ENCODE measurements at regions not wholly inside any gene's neighbourhood (a gene's known extent, or its start where the extent isn't known, plus 50 kb on each side); places are given as distances from the start of the nearest gene placed in this dataset.

GRCh38 chr7:47663851-47664250 is 81.9 kb upstream of the TNS3 start:
- no peak for DNase-seq (ENCODE audit: low read depth)

- DNase-seq (ENCODE audit: low read depth): no peak
Observed at GRCh38 chr7:47663213-47663612, 81.3 kb upstream of the TNS3 start.

- no peak for DNase-seq (ENCODE audit: low read depth)
Observed at GRCh38 chr7:47661051-47661714, 79.3 kb upstream of the TNS3 start.

GRCh38 chr7:47659664-47660462 is 78.0 kb upstream of the TNS3 start:
- no peak for DNase-seq (ENCODE audit: low read depth)

GRCh38 chr7:47658886-47659635 is 77.2 kb upstream of the TNS3 start:
- DNase-seq (ENCODE audit: low read depth): no peak

- no peak for DNase-seq (ENCODE audit: low read depth)
Observed at GRCh38 chr7:47657126-47657525, 75.2 kb upstream of the TNS3 start.

- no peak for DNase-seq (ENCODE audit: low read depth)
Observed at GRCh38 chr7:47654672-47655298, 72.9 kb upstream of the TNS3 start.

GRCh38 chr7:47653550-47654411 is 71.9 kb upstream of the TNS3 start:
- DNase-seq (ENCODE audit: low read depth): peak; percentile 64

- no peak for DNase-seq (ENCODE audit: low read depth)
Observed at GRCh38 chr7:47652591-47652990, 70.7 kb upstream of the TNS3 start.

GRCh38 chr7:47651355-47652317 is 69.7 kb upstream of the TNS3 start:
- DNase-seq (ENCODE audit: low read depth): peak; percentile 96

- no peak for DNase-seq (ENCODE audit: low read depth)
Observed at GRCh38 chr7:47649919-47650318, 68.0 kb upstream of the TNS3 start.

GRCh38 chr7:47648275-47648925 is 66.5 kb upstream of the TNS3 start:
- peak; percentile 24 for DNase-seq (ENCODE audit: low read depth)

- DNase-seq (ENCODE audit: low read depth): no peak
Observed at GRCh38 chr7:47647918-47648250, 66.0 kb upstream of the TNS3 start.

- DNase-seq (ENCODE audit: low read depth): no peak
Observed at GRCh38 chr7:47647181-47647917, 65.4 kb upstream of the TNS3 start.

- DNase-seq (ENCODE audit: low read depth): no peak
Observed at GRCh38 chr7:47643716-47644400, 61.9 kb upstream of the TNS3 start.

GRCh38 chr7:47640265-47640664 is 58.4 kb upstream of the TNS3 start:
- DNase-seq (ENCODE audit: low read depth): no peak

- no peak for DNase-seq (ENCODE audit: low read depth)
Observed at GRCh38 chr7:47639495-47640110, 57.7 kb upstream of the TNS3 start.

- DNase-seq (ENCODE audit: low read depth): no peak
Observed at GRCh38 chr7:47638679-47639315, 56.9 kb upstream of the TNS3 start.

Measured in ELR (cell line).